Neural cell (in vitro differentiated cells): ENCODE measurements at regions not wholly inside any gene's neighbourhood (a gene's known extent, or its start where the extent isn't known, plus 50 kb on each side); places are given as distances from the start of the nearest gene placed in this dataset.

Source experiments
- EP300 ChIP-seq: fragments of 450-650 bp; conservative IDR thresholded peaks from 2 replicates; pipeline ENCODE4 v1.6.1; 2014; ENCODE audit warnings: antibody characterized with exemption, mild to moderate bottlenecking, moderate library complexity; ENCODE audit not compliant: poor library complexity, severe bottlenecking
- EZH2 ChIP-seq: fragments of 200-600, 300-800 bp; shearing (Covaris generic), sonication (generic); IDR thresholded peaks from 2 replicates; pipeline ENCODE4 v1.6.1; 2014; ENCODE audit warnings: antibody characterized with exemption, low read length, borderline replicate concordance, mild to moderate bottlenecking; ENCODE audit not compliant: insufficient read depth, poor library complexity, severe bottlenecking
- POLR2AphosphoS5 ChIP-seq: IDR thresholded peaks from 2 replicates; pipeline ENCODE4 v1.6.1; 2012
- REST ChIP-seq: IDR thresholded peaks from 2 replicates; pipeline ENCODE4 v1.6.1; 2012; ENCODE audit warnings: borderline replicate concordance
- SMC3 ChIP-seq: fragments of 450-650 bp; conservative IDR thresholded peaks from 2 replicates; pipeline ENCODE4 v1.6.1; 2014; ENCODE audit warnings: antibody characterized with exemption, mild to moderate bottlenecking, moderate library complexity; ENCODE audit not compliant: poor library complexity
- TAF1 ChIP-seq: IDR thresholded peaks from 2 replicates; pipeline ENCODE4 v1.6.1; 2012; ENCODE audit warnings: low read depth
- TF ChIP-seq, protein P1 (sequence below): fragments of 450-650 bp; IDR thresholded peaks from 2 replicates; pipeline ENCODE4 v1.5.1; 2014; ENCODE audit warnings: antibody characterized with exemption, mild to moderate bottlenecking, moderate library complexity; ENCODE audit not compliant: poor library complexity, severe bottlenecking

GRCh38 chr3:67781218-67781617, 126.8 kb upstream of the SUCLG2 start:
- TF ChIP-seq, protein P1, sequence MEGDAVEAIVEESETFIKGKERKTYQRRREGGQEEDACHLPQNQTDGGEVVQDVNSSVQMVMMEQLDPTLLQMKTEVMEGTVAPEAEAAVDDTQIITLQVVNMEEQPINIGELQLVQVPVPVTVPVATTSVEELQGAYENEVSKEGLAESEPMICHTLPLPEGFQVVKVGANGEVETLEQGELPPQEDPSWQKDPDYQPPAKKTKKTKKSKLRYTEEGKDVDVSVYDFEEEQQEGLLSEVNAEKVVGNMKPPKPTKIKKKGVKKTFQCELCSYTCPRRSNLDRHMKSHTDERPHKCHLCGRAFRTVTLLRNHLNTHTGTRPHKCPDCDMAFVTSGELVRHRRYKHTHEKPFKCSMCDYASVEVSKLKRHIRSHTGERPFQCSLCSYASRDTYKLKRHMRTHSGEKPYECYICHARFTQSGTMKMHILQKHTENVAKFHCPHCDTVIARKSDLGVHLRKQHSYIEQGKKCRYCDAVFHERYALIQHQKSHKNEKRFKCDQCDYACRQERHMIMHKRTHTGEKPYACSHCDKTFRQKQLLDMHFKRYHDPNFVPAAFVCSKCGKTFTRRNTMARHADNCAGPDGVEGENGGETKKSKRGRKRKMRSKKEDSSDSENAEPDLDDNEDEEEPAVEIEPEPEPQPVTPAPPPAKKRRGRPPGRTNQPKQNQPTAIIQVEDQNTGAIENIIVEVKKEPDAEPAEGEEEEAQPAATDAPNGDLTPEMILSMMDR: no peak
- TF ChIP-seq EP300 (no peak), POLR2AphosphoS5 (no peak), TAF1 (no peak), EZH2 (no peak), SMC3 (no peak), REST (no peak)
